GM12878 (cell line): ENCODE measurements at regions not wholly inside any gene's neighbourhood (a gene's known extent, or its start where the extent isn't known, plus 50 kb on each side); places are given as distances from the start of the nearest gene placed in this dataset.

Source experiments
- ATAC-seq: fragments of 200-7000 bp; cut with Tn5 transposase; 3 replicates; pipeline ENCODE4 v1.9.1; 2020; ENCODE audit warnings: mild to moderate bottlenecking, moderate library complexity
- BruUV-seq: library from RNA; stranded (reverse); fragments of 400-500 nt; replicated peaks from 2 replicates; lab custom pipeline; 2021; lab: Mats Ljungman, UMichigan
- CTCF ChIA-PET: fragments of 300-600 bp; sonication (Branson Sonifier 250); formaldehyde crosslinking; extraction: SDS; loops from one replicate; lab custom pipeline; 2021; ENCODE audit warnings: inconsistent platforms; lab: Yijun Ruan, JAX
- POLR2A ChIA-PET: fragments of 350-600 bp; formaldehyde crosslinking; extraction: SDS; loops from one replicate; lab custom pipeline; 2021; ENCODE audit warnings: inconsistent platforms; lab: Charles Lee
- RAD21 ChIA-PET: fragments of 300-600 bp; sonication (Branson Sonifier 250); formaldehyde crosslinking; loops from one replicate; lab custom pipeline; 2023; ENCODE audit warnings: antibody characterized with exemption; ENCODE audit not compliant: unreplicated experiment; lab: Charles Lee
- SMC1A ChIA-PET: fragments of 300-600 bp; sonication (Branson Sonifier 250); formaldehyde crosslinking; loops from one replicate; lab custom pipeline; 2023; ENCODE audit not compliant: unreplicated experiment, uncharacterized antibody; lab: Charles Lee
- DNase-seq: peaks from one replicate; pipeline ENCODE4 v3.0.0-alpha.2; 2011; ENCODE audit warnings: low read depth, low spot score
- FAIRE-seq: peaks from 3 replicates; lab custom pipeline; 2011; peaks lifted over from hg19 to GRCh38; lab: Jason Lieb, UNC
- H2AFZ ChIP-seq: 2 replicates; pipeline ENCODE4 v1.6.0; 2011; ENCODE audit warnings: low read depth, low read length, control low read depth; ENCODE audit not compliant: control insufficient read depth
- H3K27ac ChIP-seq: 2 replicates; pipeline ENCODE4 v1.5.1; 2011; ENCODE audit warnings: control low read depth; ENCODE audit not compliant: control insufficient read depth, insufficient read depth
- H3K27me3 ChIP-seq, 2 experiments: replicated peaks in 1 of 2; 2 replicates each; pipeline versions ENCODE4 v1.6.0 to v1.6.1; 2011; ENCODE audit warnings: low read length in 1 of 2; ENCODE audit not compliant: control insufficient read depth in 2 of 2, insufficient read depth in 2 of 2
- H3K36me3 ChIP-seq, 2 experiments: 2 replicates each; pipeline ENCODE4 v1.5.1; 2011; ENCODE audit warnings: low read length in 1 of 2; ENCODE audit not compliant: control insufficient read depth in 2 of 2, insufficient read depth in 2 of 2
- H3K4me1 ChIP-seq: 2 replicates; pipeline ENCODE4 v1.6.1; 2011; ENCODE audit warnings: mild to moderate bottlenecking, low read length, moderate library complexity, mixed read lengths; ENCODE audit not compliant: control insufficient read depth, insufficient read depth
- H3K4me2 ChIP-seq: 2 replicates; pipeline ENCODE4 v1.6.0; 2011; ENCODE audit warnings: control low read depth; ENCODE audit not compliant: control insufficient read depth, insufficient read depth
- H3K4me3 ChIP-seq: fragments of 200-600 bp; sonication (generic); 2 replicates; pipeline ENCODE4 v1.5.1; 2016
- H3K79me2 ChIP-seq: 2 replicates; pipeline ENCODE4 v1.6.0; 2011; ENCODE audit warnings: low read length; ENCODE audit not compliant: control insufficient read depth, insufficient read depth
- H3K9ac ChIP-seq: 2 replicates; pipeline ENCODE4 v1.8.0; 2011; ENCODE audit warnings: low read length, control low read depth, mixed read lengths; ENCODE audit not compliant: control insufficient read depth, insufficient read depth
- H3K9me3 ChIP-seq: replicated peaks from 3 replicates; pipeline ENCODE4 v1.5.1; 2011; ENCODE audit warnings: mild to moderate bottlenecking, low read length; ENCODE audit not compliant: control insufficient read depth, insufficient read depth
- H4K20me1 ChIP-seq: 2 replicates; pipeline ENCODE4 v1.6.0; 2011; ENCODE audit not compliant: control insufficient read depth, insufficient read depth
- CREM ChIP-seq: IDR thresholded peaks from 2 replicates; pipeline ENCODE4 v1.6.1; 2014; ENCODE audit warnings: antibody characterized with exemption, low read depth
- E2F4 ChIP-seq: IDR thresholded peaks from 2 replicates; pipeline ENCODE4 v1.6.1; 2012; ENCODE audit warnings: low read depth, low read length, improper control_type of control experiment
- EP300 ChIP-seq, 2 experiments: fragments of 150-350 bp in 1 of 2; IDR thresholded peaks; 2 replicates each; pipeline ENCODE4 v1.6.1; 2011 to 2012; ENCODE audit warnings: low read depth in 2 of 2, low read length in 2 of 2, borderline replicate concordance in 1 of 2, improper control_type of control experiment in 1 of 2, inconsistent platforms in 1 of 2; ENCODE audit not compliant: control insufficient read depth in 1 of 2
- EZH2 ChIP-seq: IDR thresholded peaks from 2 replicates; pipeline ENCODE4 v1.6.1; 2012; ENCODE audit warnings: low read depth, mild to moderate bottlenecking, control low read depth, inconsistent platforms, low read length, borderline replicate concordance; ENCODE audit not compliant: control insufficient read depth
- MYB ChIP-seq: fragments of 150-350 bp; IDR thresholded peaks from 2 replicates; pipeline ENCODE4 v1.6.1; 2014; ENCODE audit warnings: mild to moderate bottlenecking, low read depth, low read length, borderline replicate concordance
- WGBS: methylation state at CpG from one replicate; pipeline ENCODE4 v1.1.6; 2016; ENCODE audit warnings: low lambda C conversion rate; ENCODE audit not compliant: insufficient replicate concordance, insufficient coverage; ENCODE audit errors: missing lambda C conversion rate; 5-methylcytosine and 5-hydroxymethylcytosine counted together
- in situ Hi-C: fragments of 300-500 bp; cut with MboI; formaldehyde crosslinking; loops from 9 replicates; pipeline ENCODE4 v1.14.3; 2018; ENCODE audit warnings: mixed read lengths
- intact Hi-C: fragments of 100-400 bp; cut with micrococcal nuclease; formaldehyde crosslinking; loops from one replicate; pipeline ENCODE4 v1.14.2; 2022; ENCODE audit not compliant: unreplicated experiment
- TF ChIP-seq, protein P1 (sequence below): IDR thresholded peaks from 2 replicates; pipeline ENCODE4 v1.6.1; 2012; ENCODE audit warnings: low read depth, low read length, improper control_type of control experiment
- TF ChIP-seq, protein P2 (sequence below): fragments of 450-650 bp; IDR thresholded peaks from 2 replicates; pipeline ENCODE4 v1.6.1; 2017; ENCODE audit warnings: mild to moderate bottlenecking, moderate library complexity

- POLR2A ChIA-PET, result no interaction called here
- RAD21 ChIA-PET, result no interaction called here
- Histone ChIP-seq H3K79me2 (no peaks in the 10 kb centered on the region), H3K27me3 (no peaks in the 10 kb centered on the region), H3K4me3 (no peak overlapping the region), H3K4me1 (no peaks in the 10 kb centered on the region), H2AFZ (no peak overlapping the region), H3K4me2 (no peak overlapping the region), H4K20me1 (no peaks in the 10 kb centered on the region), H3K9me3 (no peaks in the 10 kb centered on the region), H3K27ac (no peak overlapping the region), H3K36me3 (no peaks in the 10 kb centered on the region), H3K9ac (no peak overlapping the region)
- SMC1A ChIA-PET, result interaction anchor here (1.2 kb wide), 1 partner anchor 9 kb away, joined by 3 read pairs; no protein-coding TSS in a partner anchor
- WGBS, result 38% methylated on average over 2 of the region's 2 CpGs
- no peak for TF ChIP-seq MYB
- no TSS peak for BruUV-seq
- in situ Hi-C loops, result no loop called here
- intact Hi-C loops, result no loop called here
- FAIRE-seq (no peak), ATAC-seq (no peak), DNase-seq (no peak)
- CTCF ChIA-PET, result no interaction called here
Observed at GRCh38 chr12:67042697-67043131, 226.4 kb upstream of the CAND1 start.

DNA sequence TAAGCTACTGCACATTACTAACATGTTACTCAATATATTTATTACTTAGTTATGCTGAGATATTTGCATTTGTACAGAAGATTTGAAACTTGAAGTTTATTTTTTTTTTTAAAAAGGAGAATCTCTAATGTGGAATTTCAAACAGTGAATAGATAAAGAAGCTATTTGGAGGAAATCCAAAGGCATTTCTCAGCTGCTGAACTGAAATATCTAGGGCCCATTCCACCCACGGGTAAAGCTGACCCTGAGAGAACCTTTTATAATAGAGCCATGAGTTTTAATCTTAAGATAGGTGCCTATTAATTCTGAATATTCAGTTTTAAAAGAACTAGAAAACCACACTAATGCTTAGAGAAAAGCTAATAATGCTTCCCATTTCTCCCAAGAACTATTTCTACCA lies 225.4 kb upstream of the CAND1 start:
- no peak overlapping the region for H3K4me2 ChIP-seq
- ATAC-seq (no peak), FAIRE-seq (no peak), DNase-seq (no peak)
- H3K9ac ChIP-seq, result no peak overlapping the region
- no peak overlapping the region for H3K27ac ChIP-seq
- no TSS peak for BruUV-seq
- no peak overlapping the region for H2AFZ ChIP-seq
- H3K79me2 ChIP-seq, result no peaks in the 10 kb centered on the region
- no peaks in the 10 kb centered on the region for H3K27me3 ChIP-seq
- H3K9me3 ChIP-seq, result no peaks in the 10 kb centered on the region
- POLR2A ChIA-PET, result no interaction called here
- RAD21 ChIA-PET, result no interaction called here
- 0% methylated on average over 1 of the region's 1 CpG for WGBS
- H3K4me1 ChIP-seq, result no peaks in the 10 kb centered on the region
- intact Hi-C loops, result no loop called here
- SMC1A ChIA-PET, result interaction anchor here (1.0 to 1.2 kb wide), 2 partner anchors 8 to 12 kb away, joined by 3 read pairs; no protein-coding TSS in a partner anchor
- no peaks in the 10 kb centered on the region for H4K20me1 ChIP-seq
- CTCF ChIA-PET, result interaction anchor here (0.6 kb wide), 1 partner anchor 428 kb away, joined by 4 read pairs; no protein-coding TSS in a partner anchor
- H3K36me3 ChIP-seq, result no peaks in the 10 kb centered on the region
- in situ Hi-C loops, result no loop called here
- H3K4me3 ChIP-seq, result no peak overlapping the region
- TF ChIP-seq, protein P1, sequence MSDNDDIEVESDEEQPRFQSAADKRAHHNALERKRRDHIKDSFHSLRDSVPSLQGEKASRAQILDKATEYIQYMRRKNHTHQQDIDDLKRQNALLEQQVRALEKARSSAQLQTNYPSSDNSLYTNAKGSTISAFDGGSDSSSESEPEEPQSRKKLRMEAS, result no peak
- TF ChIP-seq MYB (no peak), E2F4 (no peak), CREM (no peak), EZH2 (no peak), EP300 (IDR thresholded peaks at IDR 0.05; ENCODE audit: borderline replicate concordance in 1 of 2, control insufficient read depth in 1 of 2, low read depth in 2 of 2, low read length in 2 of 2) (no peak)
- TF ChIP-seq, protein P2, sequence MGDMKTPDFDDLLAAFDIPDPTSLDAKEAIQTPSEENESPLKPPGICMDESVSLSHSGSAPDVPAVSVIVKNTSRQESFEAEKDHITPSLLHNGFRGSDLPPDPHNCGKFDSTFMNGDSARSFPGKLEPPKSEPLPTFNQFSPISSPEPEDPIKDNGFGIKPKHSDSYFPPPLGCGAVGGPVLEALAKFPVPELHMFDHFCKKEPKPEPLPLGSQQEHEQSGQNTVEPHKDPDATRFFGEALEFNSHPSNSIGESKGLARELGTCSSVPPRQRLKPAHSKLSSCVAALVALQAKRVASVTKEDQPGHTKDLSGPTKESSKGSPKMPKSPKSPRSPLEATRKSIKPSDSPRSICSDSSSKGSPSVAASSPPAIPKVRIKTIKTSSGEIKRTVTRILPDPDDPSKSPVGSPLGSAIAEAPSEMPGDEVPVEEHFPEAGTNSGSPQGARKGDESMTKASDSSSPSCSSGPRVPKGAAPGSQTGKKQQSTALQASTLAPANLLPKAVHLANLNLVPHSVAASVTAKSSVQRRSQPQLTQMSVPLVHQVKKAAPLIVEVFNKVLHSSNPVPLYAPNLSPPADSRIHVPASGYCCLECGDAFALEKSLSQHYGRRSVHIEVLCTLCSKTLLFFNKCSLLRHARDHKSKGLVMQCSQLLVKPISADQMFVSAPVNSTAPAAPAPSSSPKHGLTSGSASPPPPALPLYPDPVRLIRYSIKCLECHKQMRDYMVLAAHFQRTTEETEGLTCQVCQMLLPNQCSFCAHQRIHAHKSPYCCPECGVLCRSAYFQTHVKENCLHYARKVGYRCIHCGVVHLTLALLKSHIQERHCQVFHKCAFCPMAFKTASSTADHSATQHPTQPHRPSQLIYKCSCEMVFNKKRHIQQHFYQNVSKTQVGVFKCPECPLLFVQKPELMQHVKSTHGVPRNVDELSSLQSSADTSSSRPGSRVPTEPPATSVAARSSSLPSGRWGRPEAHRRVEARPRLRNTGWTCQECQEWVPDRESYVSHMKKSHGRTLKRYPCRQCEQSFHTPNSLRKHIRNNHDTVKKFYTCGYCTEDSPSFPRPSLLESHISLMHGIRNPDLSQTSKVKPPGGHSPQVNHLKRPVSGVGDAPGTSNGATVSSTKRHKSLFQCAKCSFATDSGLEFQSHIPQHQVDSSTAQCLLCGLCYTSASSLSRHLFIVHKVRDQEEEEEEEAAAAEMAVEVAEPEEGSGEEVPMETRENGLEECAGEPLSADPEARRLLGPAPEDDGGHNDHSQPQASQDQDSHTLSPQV, result no peak
